ENCODE measurements at regions not wholly inside any gene's neighbourhood (a gene's known extent, or its start where the extent isn't known, plus 50 kb on each side); places are given as distances from the start of the nearest gene placed in this dataset.
A peak's percentile ranks its signal among the peaks of the same experiment; 100 is the strongest.
"Not testable (repeated sequence)": the region's sequence is repeated elsewhere in the genome, so short reads cannot be mapped to it uniquely, and the experiment has no call there.

- Histone ChIP-seq H3K9me3 (no peaks in the 10 kb centered on the region), H3K4me1 (no peaks in the 10 kb centered on the region), H3K4me3 (no peak overlapping the region), H3K27ac (no peak overlapping the region), H3K36me3 (replicated peaks in 1 of 2; ENCODE audit: insufficient read depth in 1 of 2, low read depth in 2 of 2) (no peaks in the 10 kb centered on the region), H3K27me3 (no peaks in the 10 kb centered on the region)
- ATAC-seq (no peak), DNase-seq (no peak)
- WGBS, 2 donors, result 65 to 87% methylated on average over 10 of the region's 10 CpGs
- intact Hi-C loops (cut with DNase I), result no loop called here
- TF ChIP-seq POLR2A (IDR thresholded peaks at IDR 0.05) (no peak), CTCF (IDR thresholded peaks at IDR 0.05) (no peak)
Measured at GRCh38 chr6:6826961-6827360, 238.4 kb downstream of the LY86 start.

GRCh38 chr6:6829872-6830685 lies 241.6 kb downstream of the LY86 start:
- 64 to 75% methylated on average over 6 of the region's 6 CpGs for WGBS, 2 donors

GRCh38 chr6:6830686-6831063 lies 242.2 kb downstream of the LY86 start:
- intact Hi-C loops (cut with DNase I); H3K27me3 ChIP-seq; DNase-seq; ATAC-seq; H3K4me1 ChIP-seq; H3K9me3 ChIP-seq; H3K27ac ChIP-seq; H3K36me3 ChIP-seq (replicated peaks in 1 of 2; ENCODE audit: insufficient read depth in 1 of 2, low read depth in 2 of 2); H3K4me3 ChIP-seq: not testable (repeated sequence)

More at GRCh38 chr6:6829872-6830685, 241.6 kb downstream of the LY86 start:
- Histone ChIP-seq H3K27ac (no peak overlapping the region), H3K27me3 (no peaks in the 10 kb centered on the region), H3K4me3 (no peak overlapping the region), H3K4me1 (no peaks in the 10 kb centered on the region), H3K9me3 (no peaks in the 10 kb centered on the region), H3K36me3 (replicated peaks in 1 of 2; ENCODE audit: insufficient read depth in 1 of 2, low read depth in 2 of 2) (no peaks in the 10 kb centered on the region)
- intact Hi-C loops (cut with DNase I), result no loop called here
- no peak for ATAC-seq
- TF ChIP-seq POLR2A (IDR thresholded peaks at IDR 0.05), result no peak
- TF ChIP-seq CTCF (IDR thresholded peaks at IDR 0.05), result no peak
- no peak for DNase-seq

GRCh38 chr6:6832439-6832838 lies 243.9 kb downstream of the LY86 start:
- intact Hi-C loops (cut with DNase I), result no loop called here
- DNase-seq (no peak), ATAC-seq (no peak)
- Histone ChIP-seq H3K36me3 (replicated peaks in 1 of 2; ENCODE audit: insufficient read depth in 1 of 2, low read depth in 2 of 2) (no peaks in the 10 kb centered on the region), H3K27me3 (no peaks in the 10 kb centered on the region), H3K4me1 (no peaks in the 10 kb centered on the region), H3K27ac (no peak overlapping the region), H3K4me3 (no peak overlapping the region), H3K9me3 (no peaks in the 10 kb centered on the region)
- WGBS, 2 donors, result 80 to 89% methylated on average over 4 of the region's 4 CpGs
- TF ChIP-seq POLR2A (IDR thresholded peaks at IDR 0.05), result no peak
- TF ChIP-seq CTCF (IDR thresholded peaks at IDR 0.05), result no peak

- DNase-seq (peak in 2 of 4 donors; percentile 24 to 39), ATAC-seq (peak; percentile 40)
- Histone ChIP-seq H3K9me3 (no peaks in the 10 kb centered on the region), H3K27ac (no peak overlapping the region), H3K4me1 (no peaks in the 10 kb centered on the region), H3K27me3 (no peaks in the 10 kb centered on the region), H3K4me3 (no peak overlapping the region), H3K36me3 (replicated peaks in 1 of 2; ENCODE audit: insufficient read depth in 1 of 2, low read depth in 2 of 2) (no peaks in the 10 kb centered on the region)
- no peak for TF ChIP-seq POLR2A (IDR thresholded peaks at IDR 0.05)
- no peak for TF ChIP-seq CTCF (IDR thresholded peaks at IDR 0.05)
- intact Hi-C loops (cut with DNase I), result no loop called here
- 45 to 50% methylated on average over 16 of the region's 16 CpGs for WGBS, 2 donors
Measured at GRCh38 chr6:6834356-6835222, 246.1 kb downstream of the LY86 start.

Data from body of pancreas (tissue), 4 donors.